Renal cortical epithelial cell (primary cell): ENCODE measurements at regions not wholly inside any gene's neighbourhood (a gene's known extent, or its start where the extent isn't known, plus 50 kb on each side); places are given as distances from the start of the nearest gene placed in this dataset.
A peak's percentile ranks its signal among the peaks of the same experiment; 100 is the strongest.
"Not testable (repeated sequence)": the region's sequence is repeated elsewhere in the genome, so short reads cannot be mapped to it uniquely, and the experiment has no call there.

Source experiments
- DNase-seq: peaks from one replicate; pipeline ENCODE4 v3.0.0-alpha.2; 2011; ENCODE audit warnings: low read depth

GRCh38 chr10:23870651-23871610 lies 338.0 kb upstream of the KIAA1217 start:
- DNase-seq: no peak

GRCh38 chr10:23872290-23872689 lies 336.6 kb upstream of the KIAA1217 start:
- DNase-seq: no peak

- no peak for DNase-seq
Observed at GRCh38 chr10:23877791-23878320, 331.1 kb upstream of the KIAA1217 start.

- peak; percentile 2 for DNase-seq
Observed at GRCh38 chr10:23884670-23885069, 324.3 kb upstream of the KIAA1217 start.

- no peak for DNase-seq
Observed at GRCh38 chr10:23885853-23886252, 323.1 kb upstream of the KIAA1217 start.

GRCh38 chr10:23886355-23886754 lies 322.6 kb upstream of the KIAA1217 start:
- no peak for DNase-seq

- DNase-seq: no peak
Observed at GRCh38 chr10:23891301-23891700, 317.6 kb upstream of the KIAA1217 start.

- peak; percentile 21 for DNase-seq
Observed at GRCh38 chr10:23892296-23892695, 316.6 kb upstream of the KIAA1217 start.

- no peak for DNase-seq
Observed at GRCh38 chr10:23897267-23897666, 311.7 kb upstream of the KIAA1217 start.

GRCh38 chr10:23897861-23898260 lies 311.1 kb upstream of the KIAA1217 start:
- no peak for DNase-seq

GRCh38 chr10:23899166-23899565 lies 309.8 kb upstream of the KIAA1217 start:
- DNase-seq: no peak

GRCh38 chr10:23910291-23910690 lies 298.6 kb upstream of the KIAA1217 start:
- no peak for DNase-seq

GRCh38 chr10:23912884-23913404 lies 296.0 kb upstream of the KIAA1217 start:
- DNase-seq: no peak

- no peak for DNase-seq
Observed at GRCh38 chr10:23914641-23915040, 294.3 kb upstream of the KIAA1217 start.

GRCh38 chr10:23917251-23917840 lies 291.6 kb upstream of the KIAA1217 start:
- no peak for DNase-seq

- no peak for DNase-seq
Observed at GRCh38 chr10:23918090-23918723, 290.7 kb upstream of the KIAA1217 start.

GRCh38 chr10:23918839-23919238 lies 290.1 kb upstream of the KIAA1217 start:
- peak; percentile 16 for DNase-seq

GRCh38 chr10:23927576-23928325 lies 281.2 kb upstream of the KIAA1217 start:
- no peak for DNase-seq

GRCh38 chr10:23934023-23934422 lies 274.9 kb upstream of the KIAA1217 start:
- not testable (repeated sequence) for DNase-seq

- no peak for DNase-seq
Observed at GRCh38 chr10:23945845-23946244, 263.1 kb upstream of the KIAA1217 start.

- no peak for DNase-seq
Observed at GRCh38 chr10:23951841-23952240, 257.1 kb upstream of the KIAA1217 start.
